Left lobe of liver (tissue), 2 donors: ENCODE measurements at regions not wholly inside any gene's neighbourhood (a gene's known extent, or its start where the extent isn't known, plus 50 kb on each side); places are given as distances from the start of the nearest gene placed in this dataset.
A peak's percentile ranks its signal among the peaks of the same experiment; 100 is the strongest.
"Not testable (repeated sequence)": the region's sequence is repeated elsewhere in the genome, so short reads cannot be mapped to it uniquely, and the experiment has no call there.

Experiments used
- ATAC-seq: fragments of 200-7000 bp; cut with Tn5 transposase; one replicate; pipeline ENCODE4 v1.9.1; 2020; ENCODE audit warnings: mild to moderate bottlenecking, moderate library complexity
- DNase-seq: peaks from one replicate; pipeline ENCODE4 v3.0.0-alpha.2; 2020; ENCODE audit warnings: low spot score
- donor health status: DM: no; HTN: no; CAD: no; lungs with moderate emphysema.
- donor health status: DM: no; HTN: yes; CAD: no.

DNA sequence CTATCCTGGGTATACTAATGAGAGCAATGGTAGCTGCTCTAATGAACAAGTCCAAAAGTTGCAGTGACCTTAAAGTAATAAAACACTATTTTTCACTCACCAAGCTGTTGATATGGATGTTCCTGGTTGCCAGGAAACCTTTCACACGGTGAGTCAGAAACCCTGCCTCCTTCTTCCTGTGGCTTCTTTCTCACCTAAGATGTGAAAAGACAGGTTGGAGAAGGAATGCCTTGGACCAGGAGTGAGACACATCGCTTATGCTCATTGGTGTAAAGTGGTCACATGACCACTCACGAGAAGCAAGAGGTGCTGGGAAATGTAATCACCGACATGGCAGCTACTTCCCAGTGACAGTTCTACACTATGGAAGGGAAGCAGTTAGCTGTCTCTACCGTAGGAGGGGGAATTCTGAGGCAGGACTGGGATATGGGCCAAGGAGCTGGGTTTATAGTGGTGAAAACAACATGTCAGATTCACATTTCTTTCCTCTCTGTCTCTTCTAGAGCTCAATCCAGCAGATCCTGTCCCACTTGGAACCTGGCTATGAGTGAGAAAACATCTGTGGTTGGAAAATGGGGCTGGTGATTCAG lies 320.4 kb upstream of the KLF4 start:
- ATAC-seq (no peak), DNase-seq (no peak)

DNA sequence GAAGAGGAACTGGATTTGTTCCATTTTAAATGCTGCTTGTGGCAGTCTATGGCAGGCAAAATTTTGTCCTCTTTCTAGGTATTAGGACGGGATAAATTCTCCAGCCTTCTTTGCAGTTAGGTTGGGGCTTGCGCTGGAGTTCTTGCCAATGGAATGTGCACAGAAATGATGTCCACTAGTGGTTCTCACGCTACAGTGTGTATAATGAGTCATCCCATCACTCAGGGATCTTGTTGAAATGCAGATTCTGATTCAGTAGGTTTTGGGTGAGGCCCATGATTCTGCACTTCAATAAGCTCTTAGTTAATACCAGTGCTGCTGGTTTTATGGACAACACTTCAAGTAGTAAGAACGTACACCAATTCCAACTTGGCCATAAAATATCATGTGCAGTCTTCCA lies 317.6 kb upstream of the KLF4 start:
- ATAC-seq = no peak
- no peak for DNase-seq

DNA sequence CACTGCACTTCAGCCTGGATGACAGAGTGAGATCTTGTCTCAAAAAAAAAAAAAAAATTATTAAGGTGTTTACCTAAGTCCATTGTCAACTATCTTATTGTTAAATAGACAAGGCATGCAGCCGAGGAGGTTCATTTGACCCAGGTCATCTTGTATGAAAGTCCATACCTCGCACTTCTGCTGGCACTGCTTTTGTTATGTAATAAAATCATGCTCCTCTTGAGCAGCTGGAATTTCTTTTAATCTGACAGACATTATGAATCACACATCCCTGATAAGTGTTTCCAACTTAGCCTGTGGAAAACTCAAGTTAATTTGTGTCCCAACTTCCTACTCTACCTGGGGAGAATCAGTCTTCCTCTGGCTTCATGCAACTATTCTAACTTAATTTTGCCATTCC lies 315.6 kb upstream of the KLF4 start:
- DNase-seq = no peak

DNA sequence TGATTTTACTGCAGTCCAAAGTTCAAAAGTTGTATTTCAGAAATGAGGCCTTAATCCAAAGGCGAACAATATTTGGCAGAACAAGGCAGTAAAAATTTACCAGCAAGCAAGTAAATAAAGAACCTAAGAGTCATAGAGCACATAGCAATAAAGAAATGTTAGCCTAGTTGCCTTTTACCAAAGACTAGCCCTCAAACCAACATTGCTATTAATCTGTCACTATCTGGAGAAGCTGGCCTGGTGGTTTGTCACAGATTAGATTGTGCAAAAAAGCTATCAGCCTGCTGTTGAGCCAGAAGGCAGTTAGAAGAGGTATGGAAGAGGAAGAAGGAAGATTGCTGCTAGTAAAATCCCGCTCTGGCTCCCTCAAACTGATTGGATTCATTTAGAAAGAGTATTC lies 304.7 kb upstream of the KLF4 start:
- no peak for DNase-seq

More for the DNA sequence above, 315.6 kb upstream of the KLF4 start:
- ATAC-seq = no peak

DNA sequence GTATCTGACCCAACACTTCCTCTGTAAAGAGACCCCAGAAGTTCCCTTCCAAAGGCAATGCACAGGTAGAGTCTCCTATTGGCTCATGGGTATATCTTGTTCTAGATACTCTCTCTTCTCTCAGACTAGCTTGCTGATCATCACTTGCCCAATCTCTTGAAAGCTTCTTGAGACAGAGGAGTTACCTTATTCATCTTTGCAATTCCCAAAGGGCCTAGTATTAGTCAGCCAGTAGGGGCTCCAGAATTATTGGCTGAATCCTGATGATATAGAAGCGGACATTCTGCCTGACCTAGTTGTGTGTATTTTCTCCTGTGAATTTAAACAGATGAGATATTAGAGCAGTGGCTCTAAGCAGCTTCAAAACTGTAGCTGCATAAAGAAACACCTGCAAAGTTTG lies 304.0 kb upstream of the KLF4 start:
- ATAC-seq (no peak), DNase-seq (no peak)

More for the DNA sequence above, 304.7 kb upstream of the KLF4 start:
- ATAC-seq = no peak

DNA sequence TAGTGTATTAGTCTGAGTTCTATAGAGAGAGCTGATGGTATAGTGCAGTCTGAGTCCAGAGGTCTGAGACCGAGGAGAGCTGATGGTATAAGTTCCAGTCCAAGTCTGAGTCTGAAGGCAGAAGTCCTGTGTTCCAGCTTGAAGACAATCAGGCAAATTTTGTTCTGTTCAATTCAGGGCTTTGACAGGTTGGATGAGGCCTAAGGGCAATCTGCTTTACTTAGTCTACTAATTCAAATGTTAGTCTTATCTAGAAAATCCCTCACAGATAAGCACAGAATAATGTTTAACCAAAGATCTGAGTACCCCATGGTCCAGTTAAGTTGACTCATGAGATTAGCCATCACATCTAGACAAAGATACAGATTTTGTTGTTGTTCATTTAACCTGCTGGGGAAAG lies 303.0 kb upstream of the KLF4 start:
- DNase-seq (no peak), ATAC-seq (no peak)

DNA sequence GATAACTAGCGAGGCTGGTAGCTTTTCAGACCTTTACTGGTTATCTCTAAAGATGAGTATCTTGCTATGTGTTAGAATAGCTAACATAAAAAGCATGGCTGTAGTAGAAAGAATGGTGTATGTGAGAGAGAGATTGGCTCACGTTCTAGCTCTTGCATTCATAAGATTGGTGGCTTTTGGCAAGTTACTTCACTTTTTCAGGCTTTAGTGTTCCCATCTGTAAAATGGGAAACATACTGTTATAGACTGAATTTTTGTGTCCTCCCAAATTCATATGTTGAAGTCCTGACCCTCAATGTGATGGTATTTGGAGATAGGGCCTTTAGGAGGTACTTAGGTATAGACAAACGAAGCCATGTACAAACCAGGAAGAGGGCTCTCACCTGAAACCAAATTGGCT lies 302.4 kb upstream of the KLF4 start:
- DNase-seq (no peak), ATAC-seq (no peak)

DNA sequence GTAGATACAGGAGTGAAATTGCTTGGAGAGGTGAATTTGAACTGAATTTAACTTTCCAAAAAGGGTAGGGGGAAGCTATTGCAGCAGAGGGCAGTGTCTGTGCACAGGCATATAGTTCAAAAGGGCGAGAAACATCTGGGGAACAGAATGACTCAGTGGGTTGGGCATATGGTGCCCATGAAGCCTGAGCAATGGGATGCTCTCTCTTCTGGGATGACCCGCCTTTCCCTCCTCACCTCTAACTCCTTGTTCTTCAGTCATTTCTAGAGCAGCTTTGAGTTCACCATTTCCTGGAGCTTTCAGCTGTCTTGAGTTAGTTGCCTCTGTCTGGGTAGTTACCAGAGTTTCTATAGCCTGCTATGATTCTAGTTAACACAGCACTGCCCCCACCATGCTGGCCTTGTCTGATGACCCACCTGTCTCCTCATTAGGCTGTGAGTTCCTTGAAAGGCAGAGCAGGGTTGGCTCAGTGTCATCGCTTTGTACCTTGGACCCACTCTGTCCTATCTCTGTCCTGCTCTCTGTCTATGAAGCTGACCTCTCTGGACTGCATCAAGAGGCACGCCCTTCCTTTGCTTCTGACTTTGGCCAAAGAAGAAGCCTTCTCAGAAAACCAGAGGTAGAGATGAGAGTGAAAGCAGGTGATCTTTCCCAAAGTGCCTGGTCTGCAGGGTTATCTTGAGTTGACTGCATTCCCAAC lies 299.6 kb upstream of the KLF4 start:
- ATAC-seq (no peak), DNase-seq (no peak)

DNA sequence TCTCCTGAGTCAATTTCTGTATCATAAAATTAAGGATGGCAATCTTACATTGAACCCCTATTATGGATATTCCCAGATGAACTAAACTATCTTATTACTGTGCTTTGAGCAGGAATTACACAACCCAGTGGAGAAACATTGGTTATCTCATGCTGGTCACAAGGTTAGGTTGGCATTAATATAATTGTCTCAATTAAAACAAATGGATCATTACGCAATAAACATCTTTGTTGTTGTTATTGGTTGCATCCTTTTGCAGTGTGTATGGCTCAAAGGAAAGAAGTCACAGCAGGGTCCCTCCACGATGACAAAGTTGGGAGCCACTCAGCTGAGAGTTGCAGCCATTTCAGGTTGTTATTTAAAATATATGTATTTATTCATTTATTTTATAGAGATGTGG lies 297.0 kb upstream of the KLF4 start:
- DNase-seq (no peak), ATAC-seq (no peak)

DNA sequence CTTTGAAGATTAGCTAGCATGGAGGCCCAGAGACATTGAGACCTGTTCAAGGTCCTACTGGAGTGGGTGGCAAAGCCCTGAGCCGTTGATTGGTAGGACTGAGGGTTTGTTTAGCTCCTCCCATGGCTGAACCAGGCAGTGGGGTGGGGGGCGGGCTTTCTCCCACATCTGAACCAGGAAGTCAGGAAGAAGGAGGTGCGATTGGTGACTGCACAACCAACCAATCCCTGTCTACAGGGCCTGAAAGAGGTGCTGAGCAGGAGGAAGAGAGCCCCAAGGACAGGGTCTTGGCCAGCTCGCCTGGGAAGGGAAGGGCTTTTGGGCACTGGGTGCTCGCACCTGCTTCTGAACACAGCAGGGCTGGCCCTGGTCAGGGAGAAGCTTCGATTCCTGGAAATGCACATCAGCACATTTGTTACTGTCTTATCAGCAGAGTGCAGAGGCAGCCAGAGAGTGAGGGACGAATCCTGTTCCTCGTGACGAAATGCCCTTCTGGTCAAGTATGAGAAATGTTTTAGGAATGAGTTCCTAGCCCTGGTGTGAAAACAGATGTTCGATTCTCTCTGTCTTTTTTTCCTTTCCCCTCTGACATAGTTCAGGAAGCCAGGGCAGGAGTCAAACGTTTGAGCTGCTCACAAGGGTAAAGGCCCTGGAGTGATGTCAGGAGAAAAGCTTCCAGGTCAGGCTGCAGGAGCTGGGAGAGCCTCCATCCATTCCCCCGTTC lies 294.8 kb upstream of the KLF4 start:
- ATAC-seq = peak; percentile 58
- no peak for DNase-seq

DNA sequence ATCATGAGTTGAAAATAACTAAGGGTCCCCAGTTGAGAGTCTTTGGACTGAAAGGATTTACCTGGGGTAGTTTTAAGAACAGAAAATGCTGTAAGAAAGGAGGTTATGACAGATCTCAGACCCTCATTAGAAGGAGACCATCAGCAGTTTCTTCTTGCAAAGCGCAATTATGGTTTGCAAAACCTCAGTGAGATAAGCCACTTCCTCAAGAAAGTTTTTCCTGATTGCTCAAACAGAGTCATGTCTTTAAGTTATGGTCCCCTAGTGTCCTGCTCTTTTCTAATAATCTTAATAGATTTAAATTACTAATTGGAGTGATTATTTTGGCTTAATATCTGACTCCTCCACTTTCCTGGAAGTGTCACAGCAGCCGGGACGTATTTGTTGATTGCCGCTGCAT lies 293.2 kb upstream of the KLF4 start:
- DNase-seq = no peak
- ATAC-seq = no peak

DNA sequence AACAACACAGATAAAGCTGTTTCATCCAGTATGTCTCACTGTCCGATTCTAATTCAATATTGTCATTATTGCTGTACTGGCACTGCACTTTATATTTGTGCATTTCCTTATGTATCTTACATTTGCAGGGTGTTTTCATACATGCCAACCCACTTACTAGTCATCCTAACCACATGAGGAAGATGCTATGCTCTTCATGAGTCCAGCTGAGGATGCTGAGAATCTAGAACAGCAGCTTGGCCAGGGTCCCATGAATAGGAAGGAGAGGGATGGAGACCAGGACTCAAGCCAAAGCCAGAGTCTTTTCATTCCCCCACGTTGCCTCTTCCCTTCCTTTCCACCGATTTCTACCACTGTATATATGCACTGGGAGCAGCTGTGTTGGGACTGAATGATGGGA lies 292.8 kb upstream of the KLF4 start:
- DNase-seq (no peak), ATAC-seq (no peak)

DNA sequence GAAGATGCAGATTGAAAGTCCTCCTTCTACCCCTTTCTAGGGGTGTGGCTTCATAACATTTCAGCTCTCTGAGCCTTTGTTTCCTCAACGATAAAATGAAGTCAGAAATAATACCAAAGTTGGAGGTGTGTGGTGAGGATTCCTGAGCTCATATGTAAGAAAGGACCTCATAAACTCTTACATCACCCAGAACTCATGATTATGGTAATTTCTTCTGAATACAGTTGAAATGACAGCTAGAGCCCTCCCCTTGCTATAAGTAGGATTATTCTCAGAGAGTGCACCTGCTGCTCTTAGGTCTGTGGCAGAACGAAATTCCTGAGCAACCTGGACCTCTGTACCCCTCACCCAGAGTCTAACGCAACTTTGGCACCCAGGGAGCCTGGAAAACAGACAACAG lies 291.4 kb upstream of the KLF4 start:
- DNase-seq (no peak), ATAC-seq (no peak)

DNA sequence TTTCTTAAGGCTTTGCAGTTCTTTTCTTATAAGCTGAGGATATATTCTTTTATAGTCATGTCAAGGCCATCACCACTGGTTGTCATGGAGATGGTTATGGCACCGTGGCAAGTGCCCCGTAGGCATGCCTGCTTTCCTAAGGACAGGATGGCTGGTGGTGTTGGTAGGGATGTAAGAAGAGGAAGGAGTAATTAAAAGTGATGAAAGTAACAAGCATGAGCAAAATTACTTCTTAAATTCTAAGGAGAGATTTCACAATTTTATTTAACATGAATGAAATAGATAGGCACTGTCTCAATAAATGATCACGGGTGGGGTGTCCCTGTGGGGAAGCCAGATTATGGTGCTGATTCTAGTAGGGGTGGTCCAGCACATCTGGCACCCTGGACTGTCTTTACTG lies 290.2 kb upstream of the KLF4 start:
- no peak for ATAC-seq
- no peak for DNase-seq

DNA sequence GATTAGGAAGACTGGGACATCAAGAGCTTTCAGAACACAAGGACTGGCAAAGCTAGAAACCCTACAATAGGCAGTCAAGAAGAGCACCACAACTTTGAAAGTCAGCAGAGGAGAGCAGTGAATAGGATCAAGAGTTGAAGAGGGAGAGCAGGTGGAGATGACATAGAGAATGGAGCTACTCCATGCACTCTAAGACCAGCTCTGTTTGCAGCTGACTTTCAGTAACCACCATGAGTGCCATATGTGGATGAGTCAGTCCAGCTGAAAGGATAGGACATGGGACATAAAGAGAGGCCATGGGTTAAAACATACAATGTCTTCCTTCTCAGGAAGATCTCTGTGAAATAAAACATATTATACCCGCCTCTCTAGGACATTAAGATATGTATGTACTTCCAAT lies 289.1 kb upstream of the KLF4 start:
- DNase-seq (no peak), ATAC-seq (no peak)

DNA sequence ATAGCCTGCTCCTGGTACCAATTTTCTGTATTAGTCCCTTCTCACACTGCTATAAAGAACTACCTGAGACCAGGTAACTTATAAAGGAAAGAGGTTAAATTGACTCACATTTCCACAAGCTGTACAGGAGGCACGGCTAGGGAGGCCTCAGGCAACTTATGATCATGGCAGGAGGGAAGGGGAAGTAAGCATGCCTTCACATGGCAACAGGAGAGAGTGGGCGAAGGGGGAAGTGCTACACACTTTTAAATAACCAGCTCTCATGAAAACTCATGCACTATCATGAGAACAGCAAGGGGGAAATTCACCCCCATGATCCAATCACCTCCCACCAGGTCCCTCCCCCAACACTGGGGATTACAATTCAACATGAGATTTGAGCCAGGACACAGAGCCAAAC lies 284.5 kb upstream of the KLF4 start:
- DNase-seq, ATAC-seq: not testable (repeated sequence)

DNA sequence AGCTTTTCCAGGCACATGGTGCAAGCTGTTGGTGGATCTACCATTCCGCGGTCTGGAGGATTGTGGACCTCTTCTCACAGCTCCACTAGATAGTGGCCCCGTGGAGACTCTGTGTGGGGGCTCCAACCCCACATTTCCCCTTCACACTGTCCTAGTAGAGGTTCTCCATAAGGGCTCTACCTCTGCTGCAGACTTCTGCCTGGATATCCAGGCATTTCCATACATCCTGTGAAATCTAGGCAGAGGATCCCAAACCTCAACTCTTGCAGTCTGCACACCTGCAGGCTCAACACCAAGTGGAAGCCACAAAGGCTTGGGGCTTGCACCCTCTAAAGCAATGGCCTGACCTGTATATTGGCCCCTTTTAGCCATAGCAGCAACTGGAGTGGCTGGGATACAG lies 283.4 kb upstream of the KLF4 start:
- ATAC-seq = no peak
- DNase-seq = no peak

DNA sequence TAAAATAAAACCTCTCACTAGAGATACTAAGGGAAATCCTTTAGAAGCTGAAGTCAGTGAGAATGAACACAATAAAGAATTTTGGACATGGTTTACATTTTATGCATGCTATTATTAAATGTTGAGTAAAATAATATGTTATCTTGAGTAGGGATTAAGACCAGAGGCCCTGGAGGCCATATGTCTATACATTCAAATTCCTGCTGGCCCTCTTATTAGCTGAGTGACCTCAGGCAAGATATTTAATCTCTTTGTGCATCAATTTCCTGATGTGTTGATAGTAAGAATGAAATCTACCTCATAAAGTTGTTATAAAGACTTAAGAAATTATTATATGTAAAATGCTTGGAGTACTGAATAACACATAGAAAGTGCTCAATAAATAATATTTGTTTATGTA lies 281.1 kb upstream of the KLF4 start:
- DNase-seq (no peak), ATAC-seq (no peak)

DNA sequence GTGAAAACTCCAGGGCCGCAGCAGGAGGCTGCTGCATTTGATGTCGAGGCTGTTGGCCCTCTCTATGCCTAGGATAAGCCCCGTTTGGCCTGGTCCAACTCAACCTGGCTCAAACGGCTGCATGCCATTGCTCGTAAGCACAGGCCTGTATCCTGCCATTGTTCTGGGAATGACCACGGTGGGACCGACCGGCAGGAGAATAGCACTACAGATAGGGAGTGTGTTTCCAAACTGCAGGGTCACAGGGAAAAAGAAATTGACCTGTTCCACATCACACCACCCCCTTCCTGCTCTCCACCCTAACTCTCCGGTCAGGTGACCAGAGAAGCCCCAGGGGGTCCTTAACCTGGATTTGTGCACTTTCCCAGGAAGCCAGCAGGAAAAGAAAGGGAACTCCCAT lies 278.7 kb upstream of the KLF4 start:
- ATAC-seq = peak; percentile 27

DNA sequence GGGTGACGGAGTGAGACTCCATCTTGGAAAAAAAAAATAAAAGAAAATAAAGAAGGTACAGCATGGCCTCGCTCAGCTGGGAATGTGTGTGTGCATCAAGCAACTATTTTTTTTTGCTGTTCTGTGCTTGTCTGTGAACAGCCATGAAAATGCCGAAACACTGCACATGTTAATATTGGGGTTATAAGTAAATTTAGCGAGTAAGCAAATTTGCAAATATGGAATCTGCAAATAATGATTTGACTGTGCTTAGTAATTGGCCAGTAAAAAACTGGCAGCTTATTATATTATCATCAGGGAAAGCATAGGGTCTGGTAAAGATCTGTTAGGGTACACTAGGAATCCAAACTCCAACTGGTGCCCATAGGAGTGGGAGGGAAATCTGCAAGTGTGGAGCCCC lies 278.1 kb upstream of the KLF4 start:
- ATAC-seq = no peak
- DNase-seq = no peak

More for the DNA sequence above, 278.7 kb upstream of the KLF4 start:
- DNase-seq = no peak

DNA sequence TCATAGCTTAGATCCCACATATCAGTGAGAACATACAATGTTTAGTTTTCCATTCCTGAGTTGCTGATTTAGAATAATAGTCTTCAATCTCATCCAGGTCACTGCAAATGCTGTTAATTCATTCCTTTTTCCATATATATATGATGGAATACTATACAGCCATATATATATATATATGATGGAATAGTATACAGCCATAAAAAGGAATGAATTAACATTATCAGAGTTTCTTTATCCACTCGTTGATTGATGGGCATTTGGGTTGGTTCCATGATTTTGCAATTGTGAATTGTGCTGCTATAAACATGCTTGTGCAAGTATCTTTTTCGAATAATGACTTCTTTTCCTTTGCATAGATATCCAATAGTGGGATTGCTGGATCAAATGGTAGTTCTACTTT lies 273.9 kb upstream of the KLF4 start:
- ATAC-seq, DNase-seq: not testable (repeated sequence)

DNA sequence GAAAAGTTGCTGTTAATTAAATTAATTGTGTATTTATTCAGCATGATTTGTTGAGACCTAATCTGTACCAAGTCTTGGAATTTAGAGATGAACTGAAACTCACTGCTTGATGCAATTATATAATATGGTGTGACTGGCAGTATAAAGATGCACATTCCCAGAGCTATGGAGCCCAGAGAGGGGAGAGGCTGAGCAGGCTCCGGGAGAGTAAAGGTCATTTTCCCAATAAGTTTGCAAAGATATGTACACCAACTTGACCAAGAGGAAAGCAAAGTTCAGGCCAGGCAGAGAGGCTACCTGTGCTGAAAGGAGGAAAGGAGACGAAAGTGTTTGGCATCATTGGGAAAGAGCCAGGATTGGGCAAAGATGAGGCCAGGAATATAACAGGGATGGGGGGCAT lies 271.7 kb upstream of the KLF4 start:
- ATAC-seq = no peak

More for the DNA sequence above, 271.7 kb upstream of the KLF4 start:
- DNase-seq = no peak
